ENCODE measurements at regions not wholly inside any gene's neighbourhood (a gene's known extent, or its start where the extent isn't known, plus 50 kb on each side); places are given as distances from the start of the nearest gene placed in this dataset.

DNA sequence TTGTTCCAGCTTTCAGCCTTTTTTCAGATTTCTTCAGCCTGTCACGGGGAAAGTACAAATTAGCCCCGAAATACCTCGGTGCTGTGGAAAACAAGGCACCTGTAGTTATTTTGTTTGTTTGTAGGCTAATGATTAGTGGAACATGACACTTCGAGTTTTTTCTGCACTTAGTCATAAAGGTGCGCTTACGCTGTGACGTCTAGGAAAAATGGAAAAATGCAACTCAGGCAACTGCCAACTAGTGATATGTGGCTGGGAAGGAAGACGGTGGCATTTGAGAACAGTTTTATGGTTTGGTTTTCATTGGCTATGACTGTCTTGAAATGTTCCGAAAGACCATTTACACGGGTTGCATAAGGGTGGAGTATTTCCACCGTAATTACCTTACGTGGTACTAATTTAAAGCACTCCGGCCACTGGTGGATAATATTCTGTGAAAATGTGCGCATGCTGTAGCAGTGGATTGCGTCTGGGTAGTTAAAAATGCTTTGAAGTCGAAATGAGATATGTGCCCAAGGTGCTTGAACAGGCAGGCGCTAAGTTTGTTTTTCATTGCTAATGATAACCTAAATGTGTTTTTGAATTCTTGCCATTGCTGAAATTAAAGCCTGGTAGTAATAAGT, 94.5 kb upstream of the CELF2 start:
- TF ChIP-seq CTCF (conservative IDR thresholded peaks at IDR 0.05) (no peak), EZH2 (IDR thresholded peaks at IDR 0.05; ENCODE audit: low read depth) (no peak)
